Mesendoderm (in vitro differentiated cells): ENCODE measurements at regions not wholly inside any gene's neighbourhood (a gene's known extent, or its start where the extent isn't known, plus 50 kb on each side); places are given as distances from the start of the nearest gene placed in this dataset.

Experiments
- DNase-seq: peaks from one replicate; pipeline ENCODE4 v3.0.0; 2013
- H2AK5ac ChIP-seq: 2 replicates; pipeline ENCODE4 v1.6.1; 2013; ENCODE audit warnings: low read length, inconsistent platforms
- H2BK120ac ChIP-seq: 2 replicates; pipeline ENCODE4 v1.6.1; 2013; ENCODE audit warnings: low read depth, mild to moderate bottlenecking, low read length, moderate library complexity, mixed read lengths
- H2BK15ac ChIP-seq: replicated peaks from 2 replicates; pipeline ENCODE4 v1.6.1; 2013; ENCODE audit warnings: low read depth, mild to moderate bottlenecking, moderate library complexity
- H2BK5ac ChIP-seq: 2 replicates; pipeline ENCODE4 v1.6.1; 2013; ENCODE audit warnings: low read length, inconsistent platforms
- H3K18ac ChIP-seq: 2 replicates; pipeline ENCODE4 v1.6.1; 2013; ENCODE audit warnings: mild to moderate bottlenecking, low read length, mixed read lengths
- H3K23ac ChIP-seq: one replicate; pipeline ENCODE4 v1.6.1; 2013; ENCODE audit warnings: low read length
- H3K27ac ChIP-seq: 2 replicates; pipeline ENCODE4 v1.5.1; 2013; ENCODE audit warnings: low read depth, mild to moderate bottlenecking, inconsistent platforms, low read length, moderate library complexity
- H3K27me3 ChIP-seq: 2 replicates; pipeline ENCODE4 v1.6.1; 2013; ENCODE audit warnings: low read length, control low read depth, mild to moderate bottlenecking, inconsistent platforms; ENCODE audit not compliant: insufficient read depth, poor library complexity
- H3K36me3 ChIP-seq: 2 replicates; pipeline ENCODE4 v1.6.1; 2013; ENCODE audit warnings: low read length, inconsistent platforms; ENCODE audit not compliant: control insufficient read depth, insufficient read depth
- H3K4ac ChIP-seq: one replicate; pipeline ENCODE4 v1.6.1; 2013; ENCODE audit warnings: low read depth, mild to moderate bottlenecking, low read length, moderate library complexity
- H3K4me1 ChIP-seq: 2 replicates; pipeline ENCODE4 v1.6.1; 2013; ENCODE audit warnings: low read depth, low read length, inconsistent platforms; ENCODE audit not compliant: control insufficient read depth
- H3K4me2 ChIP-seq: 2 replicates; pipeline ENCODE4 v1.6.1; 2013; ENCODE audit warnings: low read length
- H3K4me3 ChIP-seq: 2 replicates; pipeline ENCODE4 v1.5.1; 2013; ENCODE audit warnings: mild to moderate bottlenecking, low read length
- H3K56ac ChIP-seq: one replicate; pipeline ENCODE4 v1.6.1; 2013; ENCODE audit warnings: low read length
- H3K79me1 ChIP-seq: 2 replicates; pipeline ENCODE4 v1.6.1; 2013; ENCODE audit warnings: low read length, inconsistent platforms
- H3K79me2 ChIP-seq: 2 replicates; pipeline ENCODE4 v1.6.1; 2013; ENCODE audit warnings: mild to moderate bottlenecking, low read length; ENCODE audit not compliant: control insufficient read depth, insufficient read depth
- H3K9ac ChIP-seq: 2 replicates; pipeline ENCODE4 v1.6.1; 2013; ENCODE audit warnings: low read length, inconsistent platforms
- H4K5ac ChIP-seq: one replicate; pipeline ENCODE4 v1.6.1; 2013; ENCODE audit warnings: low read length
- H4K8ac ChIP-seq: one replicate; pipeline ENCODE4 v1.6.1; 2013; ENCODE audit warnings: low read depth, mild to moderate bottlenecking, control low read depth, low read length, moderate library complexity
- WGBS: extraction: QIAGEN DNeasy Blood & Tissue Kit; methylation state at CpG from one replicate; pipeline ENCODE4 v1.1.7; 2013; ENCODE audit warnings: low lambda C conversion rate, missing lambda C conversion rate; ENCODE audit not compliant: insufficient coverage; ENCODE audit errors: extremely low coverage; 5-methylcytosine and 5-hydroxymethylcytosine counted together

DNA sequence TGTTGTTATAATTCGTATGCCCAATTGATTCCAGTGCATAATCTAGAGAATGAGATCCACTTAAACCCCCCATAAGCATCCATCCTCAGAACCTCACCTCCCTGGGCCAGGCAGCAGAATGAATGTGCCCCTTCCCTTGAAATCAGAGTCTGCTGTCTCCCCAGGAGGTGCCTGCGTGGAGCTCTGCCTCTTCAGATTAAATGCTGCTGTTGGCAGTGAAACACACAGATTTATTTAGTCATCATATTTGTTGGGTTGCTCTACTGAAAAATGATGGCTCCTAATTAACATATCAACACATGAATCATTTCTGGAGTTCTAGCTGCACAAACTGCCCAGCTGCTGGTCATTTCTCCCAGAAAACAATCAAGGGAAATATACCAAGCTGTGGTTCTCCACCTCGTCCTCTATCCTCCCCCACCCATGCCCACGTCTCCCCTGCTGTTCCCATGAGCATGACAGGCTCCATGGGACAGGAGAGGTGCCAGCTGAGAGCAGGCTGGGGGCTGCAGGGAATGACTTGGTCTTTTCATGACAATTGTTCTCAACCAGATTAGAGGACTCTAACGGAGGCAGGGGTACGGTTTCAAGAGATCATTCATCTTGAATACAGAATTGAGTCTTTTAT is 633.1 kb downstream of the CDH26 start:
- H3K27me3 ChIP-seq: no peaks in the 10 kb centered on the region
- H3K4ac ChIP-seq: no peak overlapping the region
- no peak overlapping the region for H2BK5ac ChIP-seq
- H3K27ac ChIP-seq: no peak overlapping the region
- no peak overlapping the region for H3K4me2 ChIP-seq
- WGBS: no CpG with 5 or more reads among the region's 6 CpGs
- no peak overlapping the region for H3K23ac ChIP-seq
- no peaks in the 10 kb centered on the region for H3K4me1 ChIP-seq
- no peaks in the 10 kb centered on the region for H3K36me3 ChIP-seq
- no peaks in the 10 kb centered on the region for H3K79me1 ChIP-seq
- no peak overlapping the region for H3K56ac ChIP-seq
- no peak overlapping the region for H2BK15ac ChIP-seq
- no peak overlapping the region for H3K9ac ChIP-seq
- no peak overlapping the region for H2BK120ac ChIP-seq
- DNase-seq: no peak
- no peak overlapping the region for H2AK5ac ChIP-seq
- H3K4me3 ChIP-seq: no peak overlapping the region
- H3K79me2 ChIP-seq: no peaks in the 10 kb centered on the region
- no peak overlapping the region for H4K8ac ChIP-seq
- H3K18ac ChIP-seq: no peak overlapping the region
- no peak overlapping the region for H4K5ac ChIP-seq

DNA sequence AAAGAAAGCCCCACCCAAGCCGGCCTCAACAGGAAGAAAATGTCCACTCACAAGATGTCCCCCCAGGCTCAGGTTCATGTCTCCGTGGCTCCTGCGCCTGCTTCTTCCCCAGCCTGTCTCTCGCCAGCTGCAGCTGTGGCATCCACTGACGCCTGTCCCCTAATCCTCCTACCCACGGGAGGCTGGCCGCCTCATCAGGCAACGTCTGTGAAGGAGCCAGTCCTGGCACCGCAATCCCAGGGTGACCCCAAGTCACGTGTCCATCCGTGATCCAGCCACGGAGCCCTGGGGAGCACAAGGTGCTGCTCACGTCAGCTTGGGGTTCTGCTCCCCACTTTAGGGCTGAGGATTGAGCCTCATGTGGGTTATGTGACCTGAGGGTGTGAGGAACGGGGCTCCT is 640.3 kb downstream of the CDH26 start:
- Histone ChIP-seq H3K18ac (no peak overlapping the region), H3K27me3 (no peaks in the 10 kb centered on the region), H3K4me1 (no peaks in the 10 kb centered on the region), H3K79me2 (no peaks in the 10 kb centered on the region), H2BK120ac (no peak overlapping the region), H3K4me3 (no peak overlapping the region), H2BK5ac (no peak overlapping the region), H3K4ac (no peak overlapping the region), H3K23ac (no peak overlapping the region), H4K8ac (no peak overlapping the region), H3K9ac (no peak overlapping the region), H3K27ac (no peak overlapping the region), H3K36me3 (no peaks in the 10 kb centered on the region), H2BK15ac (no peak overlapping the region), H3K56ac (no peak overlapping the region), H3K4me2 (no peak overlapping the region), H3K79me1 (no peaks in the 10 kb centered on the region), H4K5ac (no peak overlapping the region), H2AK5ac (no peak overlapping the region)
- no peak for DNase-seq
- no CpG with 5 or more reads among the region's 14 CpGs for WGBS

DNA sequence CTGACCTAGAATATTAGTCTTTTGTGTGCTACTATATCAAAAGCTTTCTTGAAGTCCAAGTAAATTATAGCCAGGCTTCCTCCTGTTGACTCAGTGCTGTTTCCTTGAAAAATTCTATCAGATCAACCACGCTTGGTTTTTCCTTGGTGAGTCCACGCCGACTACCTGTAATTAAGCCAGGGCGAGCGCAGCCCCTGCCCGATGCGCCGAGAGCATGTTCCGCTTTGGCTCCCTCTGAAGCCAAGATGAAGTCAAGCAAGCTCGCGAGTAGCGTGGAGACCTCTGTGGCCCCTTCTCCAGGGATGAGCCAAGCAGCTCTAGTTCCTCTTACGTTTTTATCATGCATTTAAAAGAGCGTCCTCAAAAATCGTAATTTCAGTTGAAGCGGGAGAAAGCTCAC is 641.2 kb downstream of the CDH26 start:
- Histone ChIP-seq H4K8ac (no peak overlapping the region), H2AK5ac (no peak overlapping the region), H2BK15ac (no peak overlapping the region), H3K79me1 (no peaks in the 10 kb centered on the region), H2BK5ac (no peak overlapping the region), H3K4ac (no peak overlapping the region), H3K4me1 (no peaks in the 10 kb centered on the region), H3K27me3 (no peaks in the 10 kb centered on the region), H4K5ac (no peak overlapping the region), H3K36me3 (no peaks in the 10 kb centered on the region), H3K4me3 (no peak overlapping the region), H3K18ac (no peak overlapping the region), H3K9ac (no peak overlapping the region), H3K4me2 (no peak overlapping the region), H3K56ac (no peak overlapping the region), H3K27ac (no peak overlapping the region), H3K79me2 (no peaks in the 10 kb centered on the region), H3K23ac (no peak overlapping the region), H2BK120ac (no peak overlapping the region)
- no peak for DNase-seq
- no CpG with 5 or more reads among the region's 16 CpGs for WGBS

DNA sequence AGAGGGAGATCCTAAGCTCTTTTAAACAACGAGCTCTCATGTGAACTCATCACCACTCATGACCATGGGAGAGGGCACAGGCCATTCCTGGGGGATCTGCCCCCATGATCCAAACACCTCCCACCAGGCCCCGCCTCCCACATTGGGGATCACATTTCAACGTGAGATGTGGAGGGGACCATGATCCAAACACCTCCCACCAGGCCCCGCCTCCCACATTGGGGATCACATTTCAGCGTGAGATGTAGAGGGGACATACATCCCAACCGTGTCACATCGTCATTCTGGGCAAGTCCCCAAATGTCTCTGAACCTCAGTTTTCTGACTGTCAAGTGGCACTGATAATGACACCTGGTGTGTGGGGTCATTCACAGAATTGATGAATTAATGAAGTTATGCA is 641.8 kb downstream of the CDH26 start:
- no peak overlapping the region for H3K4me2 ChIP-seq
- no peaks in the 10 kb centered on the region for H3K36me3 ChIP-seq
- no peaks in the 10 kb centered on the region for H3K79me2 ChIP-seq
- no peak overlapping the region for H3K9ac ChIP-seq
- no peak overlapping the region for H3K56ac ChIP-seq
- no peak for DNase-seq
- no peaks in the 10 kb centered on the region for H3K79me1 ChIP-seq
- H3K23ac ChIP-seq: no peak overlapping the region
- H3K4me3 ChIP-seq: no peak overlapping the region
- no peak overlapping the region for H2AK5ac ChIP-seq
- no peak overlapping the region for H3K18ac ChIP-seq
- no CpG with 5 or more reads among the region's 7 CpGs for WGBS
- H4K8ac ChIP-seq: no peak overlapping the region
- no peaks in the 10 kb centered on the region for H3K27me3 ChIP-seq
- no peak overlapping the region for H4K5ac ChIP-seq
- H3K4me1 ChIP-seq: no peaks in the 10 kb centered on the region
- H3K4ac ChIP-seq: no peak overlapping the region
- H2BK5ac ChIP-seq: no peak overlapping the region
- H2BK15ac ChIP-seq: no peak overlapping the region
- H2BK120ac ChIP-seq: no peak overlapping the region
- H3K27ac ChIP-seq: no peak overlapping the region

DNA sequence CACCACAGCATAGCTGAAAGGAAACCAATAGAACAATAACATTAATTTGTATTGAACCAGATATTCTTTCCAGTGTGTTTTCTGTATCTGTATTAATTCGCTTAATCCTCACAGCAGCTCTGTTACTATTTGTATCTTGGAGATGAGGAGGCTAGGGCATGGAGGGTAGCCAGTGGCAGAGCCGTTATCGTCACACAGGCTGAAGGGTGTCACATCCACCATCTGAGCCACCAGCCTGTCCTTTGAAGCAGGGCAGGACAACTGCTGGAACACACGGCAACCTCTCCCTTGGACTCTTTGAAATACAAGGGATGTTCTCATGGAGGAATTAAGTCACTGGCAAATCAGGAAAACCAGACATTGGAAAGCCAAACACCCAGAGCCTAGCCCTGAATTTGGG is 628.0 kb upstream of the CDH4 start:
- H3K4me1 ChIP-seq: no peaks in the 10 kb centered on the region
- no peak overlapping the region for H3K18ac ChIP-seq
- no peaks in the 10 kb centered on the region for H3K79me2 ChIP-seq
- no peak overlapping the region for H2BK120ac ChIP-seq
- no peak overlapping the region for H2AK5ac ChIP-seq
- WGBS: no CpG with 5 or more reads among the region's 4 CpGs
- H4K5ac ChIP-seq: no peak overlapping the region
- H3K27ac ChIP-seq: no peak overlapping the region
- H3K79me1 ChIP-seq: no peaks in the 10 kb centered on the region
- no peak overlapping the region for H4K8ac ChIP-seq
- no peak for DNase-seq
- H3K4ac ChIP-seq: no peak overlapping the region
- H2BK5ac ChIP-seq: no peak overlapping the region
- H3K4me2 ChIP-seq: no peak overlapping the region
- no peak overlapping the region for H2BK15ac ChIP-seq
- H3K27me3 ChIP-seq: no peaks in the 10 kb centered on the region
- H3K4me3 ChIP-seq: no peak overlapping the region
- H3K36me3 ChIP-seq: no peaks in the 10 kb centered on the region
- H3K56ac ChIP-seq: no peak overlapping the region
- no peak overlapping the region for H3K9ac ChIP-seq
- H3K23ac ChIP-seq: no peak overlapping the region
